HL-60 (cell line): ENCODE measurements at regions not wholly inside any gene's neighbourhood (a gene's known extent, or its start where the extent isn't known, plus 50 kb on each side); places are given as distances from the start of the nearest gene placed in this dataset.

Source experiments
- DNase-seq, 2 experiments: peaks; one replicate each; pipeline ENCODE4 v3.0.0-alpha.2; 2010 to 2020; ENCODE audit warnings: low read depth in 1 of 2, low spot score in 1 of 2
- H3K27ac ChIP-seq: fragments of 250-450 bp; sonication (Bioruptor Pico); replicated peaks from 2 replicates; pipeline ENCODE4 v1.5.1; 2020; ENCODE audit warnings: mild to moderate bottlenecking, moderate library complexity
- H3K27me3 ChIP-seq: fragments of 250-450 bp; sonication (Bioruptor Pico); 2 replicates; pipeline ENCODE4 v1.5.1; 2021; ENCODE audit warnings: mild to moderate bottlenecking, moderate library complexity; ENCODE audit not compliant: insufficient read depth, poor library complexity, severe bottlenecking
- H3K4me3 ChIP-seq: replicated peaks from 2 replicates; pipeline ENCODE4 v1.5.1; 2011; ENCODE audit warnings: mild to moderate bottlenecking, control low read depth, low read length; ENCODE audit not compliant: insufficient read depth
- CTCF ChIP-seq: IDR thresholded peaks from one replicate; pipeline ENCODE4 v1.5.1; 2011; ENCODE audit warnings: low read length, control low read depth, inconsistent platforms; ENCODE audit not compliant: insufficient read depth
- GABPA ChIP-seq: IDR thresholded peaks from 2 replicates; pipeline ENCODE4 v1.6.1; 2012; ENCODE audit warnings: low read depth
- POLR2AphosphoS5 ChIP-seq: IDR thresholded peaks from 2 replicates; pipeline ENCODE4 v1.6.1; 2012; ENCODE audit warnings: low read depth
- REST ChIP-seq: IDR thresholded peaks from 2 replicates; pipeline ENCODE4 v1.6.1; 2012; ENCODE audit warnings: low read depth; ENCODE audit not compliant: insufficient replicate concordance
- SPI1 ChIP-seq: IDR thresholded peaks from 2 replicates; pipeline ENCODE4 v1.6.1; 2012; ENCODE audit warnings: low read depth, mild to moderate bottlenecking, borderline replicate concordance

GRCh38 chr21:27085387-27085786, 118.5 kb upstream of the ADAMTS5 start:
- Histone ChIP-seq H3K4me3 (no peak overlapping the region), H3K27me3 (no peaks in the 10 kb centered on the region), H3K27ac (no peak overlapping the region)
- TF ChIP-seq CTCF, result no peak
- TF ChIP-seq POLR2AphosphoS5, result no peak
- no peak for TF ChIP-seq GABPA
- TF ChIP-seq REST, result no peak
- TF ChIP-seq SPI1, result no peak
- no peak for DNase-seq

GRCh38 chr21:27083144-27083543, 116.3 kb upstream of the ADAMTS5 start:
- no peaks in the 10 kb centered on the region for H3K27me3 ChIP-seq
- no peak overlapping the region for H3K27ac ChIP-seq
- TF ChIP-seq SPI1 (no peak), POLR2AphosphoS5 (no peak), CTCF (no peak), REST (no peak)
- no peak overlapping the region for H3K4me3 ChIP-seq
- no peak for DNase-seq

GRCh38 chr21:27082431-27083010, 115.6 kb upstream of the ADAMTS5 start:
- Histone ChIP-seq H3K27ac (no peak overlapping the region), H3K4me3 (no peak overlapping the region), H3K27me3 (no peaks in the 10 kb centered on the region)
- no peak for DNase-seq
- TF ChIP-seq SPI1, result no peak
- TF ChIP-seq POLR2AphosphoS5, result no peak
- no peak for TF ChIP-seq CTCF
- no peak for TF ChIP-seq GABPA
- TF ChIP-seq REST, result no peak
